HepG2 (cell line): ENCODE measurements at regions not wholly inside any gene's neighbourhood (a gene's known extent, or its start where the extent isn't known, plus 50 kb on each side); places are given as distances from the start of the nearest gene placed in this dataset.
A peak's percentile ranks its signal among the peaks of the same experiment; 100 is the strongest.

ENCODE experiments used
- ATAC-seq: fragments of 200-7000 bp; cut with Tn5 transposase; 3 replicates; pipeline ENCODE4 v1.9.1; 2020; ENCODE audit warnings: mild to moderate bottlenecking, moderate library complexity
- BruUV-seq: library from RNA; stranded (reverse); fragments of 400-500 nt; replicated peaks from 2 replicates; lab custom pipeline; 2021; lab: Mats Ljungman, UMichigan
- CTCF ChIA-PET: fragments of 300-600 bp; formaldehyde crosslinking; extraction: SDS; loops from one replicate; lab custom pipeline; 2021; ENCODE audit warnings: low total read pairs, inconsistent platforms, low intra/inter-chr PET ratio; lab: Yijun Ruan, JAX
- POLR2A ChIA-PET: fragments of 350-600 bp; sonication (Branson Sonifier 250); formaldehyde crosslinking; loops from one replicate; lab custom pipeline; 2020; ENCODE audit warnings: antibody characterized with exemption, inconsistent platforms; lab: Yijun Ruan, JAX
- DNase-seq: peaks from one replicate; pipeline ENCODE4 v3.0.0-alpha.2; 2015; ENCODE audit warnings: low spot score
- FAIRE-seq: peaks from 3 replicates; lab custom pipeline; 2011; peaks lifted over from hg19 to GRCh38; lab: Jason Lieb, UNC
- H2AFZ ChIP-seq: one replicate; pipeline ENCODE4 v1.6.1; 2011; ENCODE audit warnings: low read length, inconsistent platforms
- H3K27ac ChIP-seq: fragments of 300-600 bp; 3 replicates; pipeline ENCODE4 v1.8.0; 2011; ENCODE audit warnings: mixed run types, mild to moderate bottlenecking, mixed read lengths, low read length, inconsistent platforms; ENCODE audit not compliant: insufficient read depth; ENCODE audit errors: extremely low read length
- H3K27me3 ChIP-seq, 2 experiments: fragments of 200-600 bp in 1 of 2; 2 replicates in 1 of 2; 3 replicates in 1 of 2; pipeline versions ENCODE4 v1.6.0 to v1.8.0; 2011; ENCODE audit warnings: low read length in 2 of 2, mild to moderate bottlenecking in 2 of 2, moderate library complexity in 2 of 2, inconsistent platforms in 1 of 2; ENCODE audit not compliant: insufficient read depth in 2 of 2, control insufficient read depth in 1 of 2
- H3K36me3 ChIP-seq, 2 experiments: fragments of 200-600 bp in 1 of 2; replicated peaks in 1 of 2; 2 replicates in 1 of 2; 3 replicates in 1 of 2; pipeline versions ENCODE4 v1.5.1 to v1.8.0; 2011; ENCODE audit warnings: low read length in 2 of 2, inconsistent platforms in 1 of 2; ENCODE audit not compliant: insufficient read depth in 2 of 2, control insufficient read depth in 1 of 2
- H3K4me1 ChIP-seq: 2 replicates; pipeline ENCODE4 v1.5.1; 2012; ENCODE audit warnings: low read length, inconsistent platforms; ENCODE audit not compliant: insufficient read depth
- H3K4me2 ChIP-seq: 2 replicates; pipeline ENCODE4 v1.6.0; 2011; ENCODE audit warnings: low read depth, low read length, inconsistent platforms
- H3K4me3 ChIP-seq, 3 experiments: fragments of 200-600 bp in 1 of 3; sonication (generic), shearing (Covaris generic) in 1 of 3; replicated peaks in 1 of 3; 2 replicates each; pipeline ENCODE4 v1.5.1; 2011 to 2016; ENCODE audit warnings: low read length in 3 of 3, inconsistent platforms in 2 of 3, low read depth in 2 of 3, mild to moderate bottlenecking in 2 of 3, control low read depth in 1 of 3, mixed read lengths in 1 of 3; ENCODE audit not compliant: insufficient read depth in 1 of 3
- H3K79me2 ChIP-seq: one replicate; pipeline ENCODE4 v1.6.1; 2011; ENCODE audit warnings: low read length, inconsistent platforms; ENCODE audit not compliant: insufficient read depth
- H3K9ac ChIP-seq: 2 replicates; pipeline ENCODE4 v1.6.0; 2011; ENCODE audit warnings: mild to moderate bottlenecking, low read depth, low read length, inconsistent platforms; ENCODE audit not compliant: insufficient read depth
- H3K9me3 ChIP-seq: 2 replicates; pipeline ENCODE4 v1.5.1; 2012; ENCODE audit warnings: mild to moderate bottlenecking, low read length
- H4K20me1 ChIP-seq: 2 replicates; pipeline ENCODE4 v1.6.0; 2011; ENCODE audit warnings: inconsistent platforms, mild to moderate bottlenecking, low read length, moderate library complexity; ENCODE audit not compliant: insufficient read depth
- ARID5B ChIP-seq: IDR thresholded peaks from 2 replicates; pipeline ENCODE4 v1.4.0; 2020; ENCODE audit warnings: mild to moderate bottlenecking, missing genetic modification reagents
- BCL6 ChIP-seq: IDR thresholded peaks from 2 replicates; pipeline ENCODE4 v1.6.1; 2016; ENCODE audit warnings: missing genetic modification reagents, missing compliant biosample characterization
- CEBPG ChIP-seq: IDR thresholded peaks from 2 replicates; pipeline ENCODE4 v1.6.1; 2016
- NFATC3 ChIP-seq: sonication (generic); formaldehyde crosslinking; IDR thresholded peaks from 2 replicates; pipeline ENCODE4 v1.5.1; 2020; ENCODE audit warnings: mild to moderate bottlenecking, missing genetic modification reagents
- NR2F6 ChIP-seq, 2 experiments: IDR thresholded peaks; 2 replicates each; pipeline ENCODE4 v1.6.1; 2016; ENCODE audit warnings: antibody characterized with exemption in 1 of 2, mild to moderate bottlenecking in 1 of 2
- PRDM15 ChIP-seq: sonication (generic); formaldehyde crosslinking; IDR thresholded peaks from 2 replicates; pipeline ENCODE4 v1.4.0; 2020; ENCODE audit warnings: missing genetic modification reagents
- PREB ChIP-seq: sonication (generic); formaldehyde crosslinking; IDR thresholded peaks from 2 replicates; pipeline ENCODE4 v1.4.0; 2020; ENCODE audit warnings: missing genetic modification reagents
- RXRA ChIP-seq: sonication (generic); formaldehyde crosslinking; IDR thresholded peaks from 2 replicates; pipeline ENCODE4 v1.5.1; 2020; ENCODE audit warnings: missing genetic modification reagents
- SP140L ChIP-seq: sonication (generic); formaldehyde crosslinking; IDR thresholded peaks from 2 replicates; pipeline ENCODE4 v1.4.0; 2020; ENCODE audit warnings: missing genetic modification reagents, borderline replicate concordance
- TBX3 ChIP-seq: fragments of 450-650 bp; IDR thresholded peaks from 2 replicates; pipeline ENCODE4 v1.6.1; 2017; ENCODE audit warnings: antibody characterized with exemption, mild to moderate bottlenecking, inconsistent platforms, borderline replicate concordance
- ZBTB38 ChIP-seq: sonication (generic); formaldehyde crosslinking; IDR thresholded peaks from 2 replicates; pipeline ENCODE4 v1.5.1; 2020; ENCODE audit warnings: mild to moderate bottlenecking, missing genetic modification reagents
- ZFP36L1 ChIP-seq: sonication (generic); formaldehyde crosslinking; IDR thresholded peaks from 2 replicates; pipeline ENCODE4 v1.8.0; 2022; ENCODE audit warnings: mild to moderate bottlenecking, missing genetic modification reagents, moderate library complexity
- ZNF292 ChIP-seq: sonication (generic); formaldehyde crosslinking; IDR thresholded peaks from 2 replicates; pipeline ENCODE4 v1.8.1; 2022; ENCODE audit warnings: mild to moderate bottlenecking, low read depth, missing genetic modification reagents, borderline replicate concordance
- ZNF639 ChIP-seq: conservative IDR thresholded peaks from 2 replicates; pipeline ENCODE4 v1.6.1; 2018; ENCODE audit warnings: missing genetic modification reagents
- WGBS: methylation state at CpG from one replicate; pipeline ENCODE4 v1.1.6; 2017; ENCODE audit warnings: low lambda C conversion rate; 5-methylcytosine and 5-hydroxymethylcytosine counted together
- in situ Hi-C: cut with HindIII; loops from 2 replicates; pipeline ENCODE4 v1.10.0; 2017; ENCODE audit warnings: low pct_unique_long_range_greater_than_20kb; ENCODE audit not compliant: extremely low pct_ligation_motif_present
- intact Hi-C: fragments of 100-400 bp; cut with micrococcal nuclease; formaldehyde crosslinking; loops from one replicate; pipeline ENCODE4 v1.10.0; 2022; ENCODE audit not compliant: unreplicated experiment

GRCh38 chr11:33633251-33634003, 67.2 kb downstream of the C11orf91 start:
- H3K4me2 ChIP-seq, result peak overlapping the region; percentile 26; the same call in 1 of the 2 replicates
- intact Hi-C loops (no loop called here), in situ Hi-C loops (no loop called here)
- ATAC-seq (peak; percentile 88), FAIRE-seq (no peak), DNase-seq (peak; percentile 82)
- peaks cover 14% of the 10 kb centered on the region for H3K4me1 ChIP-seq
- no peak overlapping the region for H3K4me3 ChIP-seq
- no peaks in the 10 kb centered on the region for H4K20me1 ChIP-seq
- peaks cover 1 to 20% of the 10 kb centered on the region in 2 experiments; a peak in 3 of 5 replicates for H3K27me3 ChIP-seq
- no peak overlapping the region for H2AFZ ChIP-seq
- no peaks in the 10 kb centered on the region for H3K79me2 ChIP-seq
- H3K36me3 ChIP-seq, result no peaks in the 10 kb centered on the region
- no peak overlapping the region for H3K9ac ChIP-seq
- BruUV-seq, result no TSS peak
- CTCF ChIA-PET, result no interaction called here
- WGBS, result 19% methylated on average over 15 of the region's 15 CpGs
- H3K9me3 ChIP-seq, result no peaks in the 10 kb centered on the region
- H3K27ac ChIP-seq, result no peak overlapping the region
- POLR2A ChIA-PET, result interaction anchor here (1.8 kb wide), 1 partner anchor 67 kb away, joined by 6 read pairs; the partner anchor contains the start of gene C11orf91
- TF ChIP-seq RXRA (CRISPR knock-in tag) (peak; percentile 51; the same call in 1 of the 2 replicates), ARID5B (CRISPR knock-in tag) (peak; percentile 22; the same call in 1 of the 2 replicates), PRDM15 (CRISPR knock-in tag) (no peak), NR2F6 (IDR thresholded peaks at IDR 0.05) (no peak), NR2F6 (CRISPR knock-in tag; IDR thresholded peaks at IDR 0.05) (peak; percentile 50; the same call in 1 of the 2 replicates), PREB (no peak), ZNF292 (CRISPR knock-in tag) (peak; percentile 40; the same call in 1 of the 2 replicates), TBX3 (peak; percentile 69; the same call in 1 of the 2 replicates), SP140L (CRISPR knock-in tag) (no peak), CEBPG (peak; percentile 66), ZNF639 (no peak), ZFP36L1 (CRISPR knock-in tag) (no peak), NFATC3 (CRISPR knock-in tag) (no peak), ZBTB38 (CRISPR knock-in tag) (no peak), BCL6 (CRISPR knock-in tag) (peak; percentile 75)
